ENCODE measurements at regions not wholly inside any gene's neighbourhood (a gene's known extent, or its start where the extent isn't known, plus 50 kb on each side); places are given as distances from the start of the nearest gene placed in this dataset.

DNA sequence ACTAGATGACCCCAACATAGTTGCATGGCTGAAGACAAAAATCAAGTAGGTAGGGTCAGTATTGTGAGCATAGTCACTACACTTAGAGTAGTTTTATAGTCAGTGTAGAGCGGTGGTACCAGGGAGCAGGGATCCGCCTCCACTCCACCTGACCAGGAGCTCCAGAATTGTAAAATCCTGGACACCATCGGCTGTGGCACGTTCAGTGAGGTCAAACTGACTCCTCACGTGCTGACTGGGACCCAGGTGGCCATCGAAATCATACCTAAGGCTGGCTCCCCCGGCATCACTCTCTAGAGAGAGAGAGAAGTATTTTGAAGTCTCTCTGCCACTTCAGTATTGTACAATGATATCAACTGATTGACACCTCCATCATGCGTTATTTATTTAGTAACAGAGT, 59.7 kb upstream of the TAMM41 start:
- no peaks in the 10 kb centered on the region for H3K4me1 Mint-ChIP-seq
- H3K79me2 ChIP-seq (replicated peaks; ENCODE audit: insufficient read depth), result no peaks in the 10 kb centered on the region
- H3K27ac Mint-ChIP-seq, result no peak overlapping the region
- no peaks in the 10 kb centered on the region for H3K9me2 ChIP-seq (ENCODE audit: insufficient read depth)
- H3K4me1 ChIP-seq (ENCODE audit: insufficient read depth), result no peaks in the 10 kb centered on the region
- TF ChIP-seq STAT1 (IDR thresholded peaks at IDR 0.05; ENCODE audit: unreplicated experiment), result no peak
- TF ChIP-seq, protein P1, sequence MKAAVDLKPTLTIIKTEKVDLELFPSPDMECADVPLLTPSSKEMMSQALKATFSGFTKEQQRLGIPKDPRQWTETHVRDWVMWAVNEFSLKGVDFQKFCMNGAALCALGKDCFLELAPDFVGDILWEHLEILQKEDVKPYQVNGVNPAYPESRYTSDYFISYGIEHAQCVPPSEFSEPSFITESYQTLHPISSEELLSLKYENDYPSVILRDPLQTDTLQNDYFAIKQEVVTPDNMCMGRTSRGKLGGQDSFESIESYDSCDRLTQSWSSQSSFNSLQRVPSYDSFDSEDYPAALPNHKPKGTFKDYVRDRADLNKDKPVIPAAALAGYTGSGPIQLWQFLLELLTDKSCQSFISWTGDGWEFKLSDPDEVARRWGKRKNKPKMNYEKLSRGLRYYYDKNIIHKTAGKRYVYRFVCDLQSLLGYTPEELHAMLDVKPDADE (IDR thresholded peaks at IDR 0.05), result no peak
- TF ChIP-seq, protein P2, sequence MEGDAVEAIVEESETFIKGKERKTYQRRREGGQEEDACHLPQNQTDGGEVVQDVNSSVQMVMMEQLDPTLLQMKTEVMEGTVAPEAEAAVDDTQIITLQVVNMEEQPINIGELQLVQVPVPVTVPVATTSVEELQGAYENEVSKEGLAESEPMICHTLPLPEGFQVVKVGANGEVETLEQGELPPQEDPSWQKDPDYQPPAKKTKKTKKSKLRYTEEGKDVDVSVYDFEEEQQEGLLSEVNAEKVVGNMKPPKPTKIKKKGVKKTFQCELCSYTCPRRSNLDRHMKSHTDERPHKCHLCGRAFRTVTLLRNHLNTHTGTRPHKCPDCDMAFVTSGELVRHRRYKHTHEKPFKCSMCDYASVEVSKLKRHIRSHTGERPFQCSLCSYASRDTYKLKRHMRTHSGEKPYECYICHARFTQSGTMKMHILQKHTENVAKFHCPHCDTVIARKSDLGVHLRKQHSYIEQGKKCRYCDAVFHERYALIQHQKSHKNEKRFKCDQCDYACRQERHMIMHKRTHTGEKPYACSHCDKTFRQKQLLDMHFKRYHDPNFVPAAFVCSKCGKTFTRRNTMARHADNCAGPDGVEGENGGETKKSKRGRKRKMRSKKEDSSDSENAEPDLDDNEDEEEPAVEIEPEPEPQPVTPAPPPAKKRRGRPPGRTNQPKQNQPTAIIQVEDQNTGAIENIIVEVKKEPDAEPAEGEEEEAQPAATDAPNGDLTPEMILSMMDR (conservative IDR thresholded peaks at IDR 0.05; ENCODE audit: low read depth in 2 of 2), result no peak
- no peak for TF ChIP-seq ZNF114 (CRISPR knock-in tag; IDR thresholded peaks at IDR 0.05)
- TF ChIP-seq JUNB (IDR thresholded peaks at IDR 0.05; ENCODE audit: unreplicated experiment), result no peak
- TF ChIP-seq, protein P3, sequence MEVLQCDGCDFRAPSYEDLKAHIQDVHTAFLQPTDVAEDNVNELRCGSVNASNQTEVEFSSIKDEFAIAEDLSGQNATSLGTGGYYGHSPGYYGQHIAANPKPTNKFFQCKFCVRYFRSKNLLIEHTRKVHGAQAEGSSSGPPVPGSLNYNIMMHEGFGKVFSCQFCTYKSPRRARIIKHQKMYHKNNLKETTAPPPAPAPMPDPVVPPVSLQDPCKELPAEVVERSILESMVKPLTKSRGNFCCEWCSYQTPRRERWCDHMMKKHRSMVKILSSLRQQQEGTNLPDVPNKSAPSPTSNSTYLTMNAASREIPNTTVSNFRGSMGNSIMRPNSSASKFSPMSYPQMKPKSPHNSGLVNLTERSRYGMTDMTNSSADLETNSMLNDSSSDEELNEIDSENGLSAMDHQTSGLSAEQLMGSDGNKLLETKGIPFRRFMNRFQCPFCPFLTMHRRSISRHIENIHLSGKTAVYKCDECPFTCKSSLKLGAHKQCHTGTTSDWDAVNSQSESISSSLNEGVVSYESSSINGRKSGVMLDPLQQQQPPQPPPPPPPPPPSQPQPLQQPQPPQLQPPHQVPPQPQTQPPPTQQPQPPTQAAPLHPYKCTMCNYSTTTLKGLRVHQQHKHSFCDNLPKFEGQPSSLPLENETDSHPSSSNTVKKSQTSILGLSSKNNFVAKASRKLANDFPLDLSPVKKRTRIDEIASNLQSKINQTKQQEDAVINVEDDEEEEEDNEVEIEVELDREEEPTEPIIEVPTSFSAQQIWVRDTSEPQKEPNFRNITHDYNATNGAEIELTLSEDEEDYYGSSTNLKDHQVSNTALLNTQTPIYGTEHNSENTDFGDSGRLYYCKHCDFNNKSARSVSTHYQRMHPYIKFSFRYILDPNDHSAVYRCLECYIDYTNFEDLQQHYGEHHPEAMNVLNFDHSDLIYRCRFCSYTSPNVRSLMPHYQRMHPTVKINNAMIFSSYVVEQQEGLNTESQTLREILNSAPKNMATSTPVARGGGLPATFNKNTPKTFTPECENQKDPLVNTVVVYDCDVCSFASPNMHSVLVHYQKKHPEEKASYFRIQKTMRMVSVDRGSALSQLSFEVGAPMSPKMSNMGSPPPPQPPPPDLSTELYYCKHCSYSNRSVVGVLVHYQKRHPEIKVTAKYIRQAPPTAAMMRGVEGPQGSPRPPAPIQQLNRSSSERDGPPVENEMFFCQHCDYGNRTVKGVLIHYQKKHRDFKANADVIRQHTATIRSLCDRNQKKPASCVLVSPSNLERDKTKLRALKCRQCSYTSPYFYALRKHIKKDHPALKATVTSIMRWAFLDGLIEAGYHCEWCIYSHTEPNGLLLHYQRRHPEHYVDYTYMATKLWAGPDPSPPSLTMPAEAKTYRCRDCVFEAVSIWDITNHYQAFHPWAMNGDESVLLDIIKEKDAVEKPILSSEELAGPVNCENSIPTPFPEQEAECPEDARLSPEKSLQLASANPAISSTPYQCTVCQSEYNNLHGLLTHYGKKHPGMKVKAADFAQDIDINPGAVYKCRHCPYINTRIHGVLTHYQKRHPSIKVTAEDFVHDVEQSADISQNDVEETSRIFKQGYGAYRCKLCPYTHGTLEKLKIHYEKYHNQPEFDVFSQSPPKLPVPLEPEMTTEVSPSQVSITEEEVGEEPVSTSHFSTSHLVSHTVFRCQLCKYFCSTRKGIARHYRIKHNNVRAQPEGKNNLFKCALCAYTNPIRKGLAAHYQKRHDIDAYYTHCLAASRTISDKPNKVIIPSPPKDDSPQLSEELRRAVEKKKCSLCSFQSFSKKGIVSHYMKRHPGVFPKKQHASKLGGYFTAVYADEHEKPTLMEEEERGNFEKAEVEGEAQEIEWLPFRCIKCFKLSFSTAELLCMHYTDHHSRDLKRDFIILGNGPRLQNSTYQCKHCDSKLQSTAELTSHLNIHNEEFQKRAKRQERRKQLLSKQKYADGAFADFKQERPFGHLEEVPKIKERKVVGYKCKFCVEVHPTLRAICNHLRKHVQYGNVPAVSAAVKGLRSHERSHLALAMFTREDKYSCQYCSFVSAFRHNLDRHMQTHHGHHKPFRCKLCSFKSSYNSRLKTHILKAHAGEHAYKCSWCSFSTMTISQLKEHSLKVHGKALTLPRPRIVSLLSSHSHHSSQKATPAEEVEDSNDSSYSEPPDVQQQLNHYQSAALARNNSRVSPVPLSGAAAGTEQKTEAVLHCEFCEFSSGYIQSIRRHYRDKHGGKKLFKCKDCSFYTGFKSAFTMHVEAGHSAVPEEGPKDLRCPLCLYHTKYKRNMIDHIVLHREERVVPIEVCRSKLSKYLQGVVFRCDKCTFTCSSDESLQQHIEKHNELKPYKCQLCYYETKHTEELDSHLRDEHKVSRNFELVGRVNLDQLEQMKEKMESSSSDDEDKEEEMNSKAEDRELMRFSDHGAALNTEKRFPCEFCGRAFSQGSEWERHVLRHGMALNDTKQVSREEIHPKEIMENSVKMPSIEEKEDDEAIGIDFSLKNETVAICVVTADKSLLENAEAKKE (CRISPR knock-in tag; IDR thresholded peaks at IDR 0.05), result no peak
- TF ChIP-seq ZNF331 (CRISPR knock-in tag; IDR thresholded peaks at IDR 0.05; ENCODE audit: low read depth), result no peak
- TF ChIP-seq NANOG (IDR thresholded peaks at IDR 0.05; ENCODE audit: borderline replicate concordance), result no peak
- TF ChIP-seq EZH2 (IDR thresholded peaks at IDR 0.05; ENCODE audit: low read depth, unreplicated experiment), result no peak
- no peak for TF ChIP-seq POLR2AphosphoS5 (IDR thresholded peaks at IDR 0.05; ENCODE audit: low read depth)
- no peak for TF ChIP-seq EZH2phosphoT487 (IDR thresholded peaks at IDR 0.05; ENCODE audit: unreplicated experiment)
- TF ChIP-seq, protein P4, sequence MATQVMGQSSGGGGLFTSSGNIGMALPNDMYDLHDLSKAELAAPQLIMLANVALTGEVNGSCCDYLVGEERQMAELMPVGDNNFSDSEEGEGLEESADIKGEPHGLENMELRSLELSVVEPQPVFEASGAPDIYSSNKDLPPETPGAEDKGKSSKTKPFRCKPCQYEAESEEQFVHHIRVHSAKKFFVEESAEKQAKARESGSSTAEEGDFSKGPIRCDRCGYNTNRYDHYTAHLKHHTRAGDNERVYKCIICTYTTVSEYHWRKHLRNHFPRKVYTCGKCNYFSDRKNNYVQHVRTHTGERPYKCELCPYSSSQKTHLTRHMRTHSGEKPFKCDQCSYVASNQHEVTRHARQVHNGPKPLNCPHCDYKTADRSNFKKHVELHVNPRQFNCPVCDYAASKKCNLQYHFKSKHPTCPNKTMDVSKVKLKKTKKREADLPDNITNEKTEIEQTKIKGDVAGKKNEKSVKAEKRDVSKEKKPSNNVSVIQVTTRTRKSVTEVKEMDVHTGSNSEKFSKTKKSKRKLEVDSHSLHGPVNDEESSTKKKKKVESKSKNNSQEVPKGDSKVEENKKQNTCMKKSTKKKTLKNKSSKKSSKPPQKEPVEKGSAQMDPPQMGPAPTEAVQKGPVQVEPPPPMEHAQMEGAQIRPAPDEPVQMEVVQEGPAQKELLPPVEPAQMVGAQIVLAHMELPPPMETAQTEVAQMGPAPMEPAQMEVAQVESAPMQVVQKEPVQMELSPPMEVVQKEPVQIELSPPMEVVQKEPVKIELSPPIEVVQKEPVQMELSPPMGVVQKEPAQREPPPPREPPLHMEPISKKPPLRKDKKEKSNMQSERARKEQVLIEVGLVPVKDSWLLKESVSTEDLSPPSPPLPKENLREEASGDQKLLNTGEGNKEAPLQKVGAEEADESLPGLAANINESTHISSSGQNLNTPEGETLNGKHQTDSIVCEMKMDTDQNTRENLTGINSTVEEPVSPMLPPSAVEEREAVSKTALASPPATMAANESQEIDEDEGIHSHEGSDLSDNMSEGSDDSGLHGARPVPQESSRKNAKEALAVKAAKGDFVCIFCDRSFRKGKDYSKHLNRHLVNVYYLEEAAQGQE (IDR thresholded peaks at IDR 0.05; ENCODE audit: unreplicated experiment), result no peak
- no peak for TF ChIP-seq CREB1 (CRISPR knock-in tag; IDR thresholded peaks at IDR 0.05; ENCODE audit: low read depth)
- no peaks in the 10 kb centered on the region for H3K36me3 Mint-ChIP-seq (ENCODE audit: low read depth)
- H3K4me3 Mint-ChIP-seq, result no peak overlapping the region
- no peaks in the 10 kb centered on the region for H3K36me3 ChIP-seq (ENCODE audit: insufficient read depth)
- no peak for DNase-seq (ENCODE audit: low spot score)
- no peaks in the 10 kb centered on the region for H3K9me3 Mint-ChIP-seq
- H2AFZ ChIP-seq, result no peak overlapping the region
- no peaks in the 10 kb centered on the region for H3K27me3 ChIP-seq (ENCODE audit: insufficient read depth)
- H3K27ac ChIP-seq (ENCODE audit: low read depth), result no peak overlapping the region
- H3K4me2 ChIP-seq, result no peak overlapping the region
- H3K4me3 ChIP-seq, result no peak overlapping the region
- no peaks in the 10 kb centered on the region for H4K20me1 ChIP-seq (replicated peaks; ENCODE audit: insufficient read depth)
- no peak for ATAC-seq
- no peaks in the 10 kb centered on the region for H3F3A ChIP-seq (replicated peaks; ENCODE audit: low read depth)
- peaks cover 3% of the 10 kb centered on the region for H3K27me3 Mint-ChIP-seq (ENCODE audit: insufficient read depth, low read depth, poor library complexity)
